Endodermal cell (in vitro differentiated cells): ENCODE measurements at regions not wholly inside any gene's neighbourhood (a gene's known extent, or its start where the extent isn't known, plus 50 kb on each side); places are given as distances from the start of the nearest gene placed in this dataset.

Experiments
- DNase-seq: peaks from one replicate; pipeline ENCODE4 v3.0.0-alpha.2; 2017
- H3K27ac ChIP-seq: 2 replicates; pipeline ENCODE4 v1.5.1; 2013; ENCODE audit warnings: mild to moderate bottlenecking, low read depth, low read length, moderate library complexity
- H3K27me3 ChIP-seq: 2 replicates; pipeline ENCODE4 v1.6.1; 2013; ENCODE audit warnings: mild to moderate bottlenecking, low read length, moderate library complexity; ENCODE audit not compliant: insufficient read depth, control insufficient read depth, poor library complexity, severe bottlenecking
- H3K36me3 ChIP-seq: 2 replicates; pipeline ENCODE4 v1.7.0; 2013; ENCODE audit warnings: mild to moderate bottlenecking, low read length, moderate library complexity; ENCODE audit not compliant: control insufficient read depth, insufficient read depth
- H3K4me1 ChIP-seq: one replicate; pipeline ENCODE4 v1.7.0; 2013; ENCODE audit warnings: low read length; ENCODE audit not compliant: control insufficient read depth, insufficient read depth
- H3K4me3 ChIP-seq: 2 replicates; pipeline ENCODE4 v1.5.1; 2013; ENCODE audit warnings: mild to moderate bottlenecking, low read length, moderate library complexity
- H3K9ac ChIP-seq: 2 replicates; pipeline ENCODE4 v1.6.1; 2013; ENCODE audit warnings: mild to moderate bottlenecking, low read length, moderate library complexity; ENCODE audit not compliant: poor library complexity, severe bottlenecking; ENCODE audit errors: extremely low read depth
- H3K9me3 ChIP-seq: 2 replicates; pipeline ENCODE4 v1.6.1; 2013; ENCODE audit warnings: mild to moderate bottlenecking, low read length, moderate library complexity; ENCODE audit not compliant: control insufficient read depth
- H3K27ac Mint-ChIP-seq: 2 replicates; pipeline ENCODE4 v1.8.0; 2020; ENCODE audit warnings: mixed read lengths
- H3K27me3 Mint-ChIP-seq: 2 replicates; pipeline ENCODE4 v1.8.0; 2021; ENCODE audit warnings: mild to moderate bottlenecking, mixed read lengths; ENCODE audit not compliant: insufficient read depth
- H3K36me3 Mint-ChIP-seq: 2 replicates; pipeline ENCODE4 v1.8.0; 2020; ENCODE audit warnings: low read depth, mixed read lengths
- H3K4me1 Mint-ChIP-seq: 2 replicates; pipeline ENCODE4 v1.8.0; 2020; ENCODE audit warnings: mixed read lengths
- H3K4me3 Mint-ChIP-seq: 2 replicates; pipeline ENCODE4 v1.8.0; 2020; ENCODE audit warnings: mild to moderate bottlenecking, moderate library complexity, mixed read lengths
- H3K9me3 Mint-ChIP-seq: 2 replicates; pipeline ENCODE4 v1.8.0; 2020; ENCODE audit warnings: mild to moderate bottlenecking, mixed read lengths
- WGBS, 2 experiments: methylation state at CpG; one replicate each; pipeline versions ENCODE4 v1.1.5 to v1.1.7; 2013; ENCODE audit warnings: missing lambda C conversion rate in 2 of 2, mixed read lengths in 1 of 2; ENCODE audit not compliant: insufficient coverage in 1 of 2, insufficient read length in 1 of 2; 5-methylcytosine and 5-hydroxymethylcytosine counted together
- TF ChIP-seq, protein P1 (sequence below): fragments of 200-600 bp; sonication (generic); conservative IDR thresholded peaks from 2 replicates; pipeline ENCODE4 v1.5.0; 2021; ENCODE audit warnings: antibody characterized with exemption, mild to moderate bottlenecking

- Histone ChIP-seq H3K9me3 (peaks cover 6% of the 10 kb centered on the region), H3K27ac (no peak overlapping the region), H3K9ac (no peak overlapping the region), H3K4me1 (peaks cover 5% of the 10 kb centered on the region), H3K36me3 (no peaks in the 10 kb centered on the region), H3K27me3 (no peaks in the 10 kb centered on the region), H3K4me3 (no peak overlapping the region)
- H3K36me3 Mint-ChIP-seq = no peaks in the 10 kb centered on the region
- TF ChIP-seq, protein P1, sequence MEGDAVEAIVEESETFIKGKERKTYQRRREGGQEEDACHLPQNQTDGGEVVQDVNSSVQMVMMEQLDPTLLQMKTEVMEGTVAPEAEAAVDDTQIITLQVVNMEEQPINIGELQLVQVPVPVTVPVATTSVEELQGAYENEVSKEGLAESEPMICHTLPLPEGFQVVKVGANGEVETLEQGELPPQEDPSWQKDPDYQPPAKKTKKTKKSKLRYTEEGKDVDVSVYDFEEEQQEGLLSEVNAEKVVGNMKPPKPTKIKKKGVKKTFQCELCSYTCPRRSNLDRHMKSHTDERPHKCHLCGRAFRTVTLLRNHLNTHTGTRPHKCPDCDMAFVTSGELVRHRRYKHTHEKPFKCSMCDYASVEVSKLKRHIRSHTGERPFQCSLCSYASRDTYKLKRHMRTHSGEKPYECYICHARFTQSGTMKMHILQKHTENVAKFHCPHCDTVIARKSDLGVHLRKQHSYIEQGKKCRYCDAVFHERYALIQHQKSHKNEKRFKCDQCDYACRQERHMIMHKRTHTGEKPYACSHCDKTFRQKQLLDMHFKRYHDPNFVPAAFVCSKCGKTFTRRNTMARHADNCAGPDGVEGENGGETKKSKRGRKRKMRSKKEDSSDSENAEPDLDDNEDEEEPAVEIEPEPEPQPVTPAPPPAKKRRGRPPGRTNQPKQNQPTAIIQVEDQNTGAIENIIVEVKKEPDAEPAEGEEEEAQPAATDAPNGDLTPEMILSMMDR = no peak
- H3K4me1 Mint-ChIP-seq = peaks cover 18% of the 10 kb centered on the region
- H3K27me3 Mint-ChIP-seq = no peaks in the 10 kb centered on the region
- WGBS, 2 experiments = 77 to 86% methylated on average over 5 to 6 of the region's 6 CpGs
- no peak overlapping the region for H3K4me3 Mint-ChIP-seq
- peaks cover 11% of the 10 kb centered on the region for H3K9me3 Mint-ChIP-seq
- DNase-seq = peak; percentile 45
- no peak overlapping the region for H3K27ac Mint-ChIP-seq
Measured at GRCh38 chr2:234858790-234859329, 93.0 kb upstream of the SH3BP4 start.

- WGBS, 2 experiments = 77 to 91% methylated on average over 6 to 7 of the region's 7 CpGs
- Mint-ChIP-seq H3K4me3 (no peak overlapping the region), H3K4me1 (peaks cover 15% of the 10 kb centered on the region), H3K27ac (no peak overlapping the region), H3K9me3 (peaks cover 11% of the 10 kb centered on the region), H3K27me3 (no peaks in the 10 kb centered on the region), H3K36me3 (no peaks in the 10 kb centered on the region)
- Histone ChIP-seq H3K27me3 (no peaks in the 10 kb centered on the region), H3K4me3 (no peak overlapping the region), H3K36me3 (no peaks in the 10 kb centered on the region), H3K4me1 (peaks cover 5% of the 10 kb centered on the region), H3K9ac (no peak overlapping the region), H3K9me3 (peaks cover 6% of the 10 kb centered on the region), H3K27ac (no peak overlapping the region)
- TF ChIP-seq, protein P1 = no peak
- DNase-seq = no peak
Measured at GRCh38 chr2:234858145-234858544, 93.7 kb upstream of the SH3BP4 start.

GRCh38 chr2:234853729-234854128 is 98.1 kb upstream of the SH3BP4 start:
- Mint-ChIP-seq H3K9me3 (peaks cover 11% of the 10 kb centered on the region), H3K4me3 (no peak overlapping the region), H3K36me3 (no peaks in the 10 kb centered on the region), H3K27ac (no peak overlapping the region), H3K4me1 (peaks cover 10% of the 10 kb centered on the region), H3K27me3 (no peaks in the 10 kb centered on the region)
- TF ChIP-seq, protein P1 = no peak
- WGBS, 2 experiments = 92% methylated on average over 2 of the region's 2 CpGs; no CpG with 5 or more reads in 1 of the 2 experiments
- DNase-seq = no peak
- H3K27me3 ChIP-seq = no peaks in the 10 kb centered on the region
- H3K9me3 ChIP-seq = peaks cover 6% of the 10 kb centered on the region
- no peak overlapping the region for H3K4me3 ChIP-seq
- no peak overlapping the region for H3K27ac ChIP-seq
- H3K4me1 ChIP-seq = peaks cover 3% of the 10 kb centered on the region
- H3K9ac ChIP-seq = no peak overlapping the region
- no peaks in the 10 kb centered on the region for H3K36me3 ChIP-seq
